ENCODE measurements at regions not wholly inside any gene's neighbourhood (a gene's known extent, or its start where the extent isn't known, plus 50 kb on each side); places are given as distances from the start of the nearest gene placed in this dataset.

- DNase-seq (ENCODE audit: low read depth) = peak; percentile 64
Observed at GRCh38 chr11:8826139-8826786, 84.7 kb upstream of the AKIP1 start.

DNA sequence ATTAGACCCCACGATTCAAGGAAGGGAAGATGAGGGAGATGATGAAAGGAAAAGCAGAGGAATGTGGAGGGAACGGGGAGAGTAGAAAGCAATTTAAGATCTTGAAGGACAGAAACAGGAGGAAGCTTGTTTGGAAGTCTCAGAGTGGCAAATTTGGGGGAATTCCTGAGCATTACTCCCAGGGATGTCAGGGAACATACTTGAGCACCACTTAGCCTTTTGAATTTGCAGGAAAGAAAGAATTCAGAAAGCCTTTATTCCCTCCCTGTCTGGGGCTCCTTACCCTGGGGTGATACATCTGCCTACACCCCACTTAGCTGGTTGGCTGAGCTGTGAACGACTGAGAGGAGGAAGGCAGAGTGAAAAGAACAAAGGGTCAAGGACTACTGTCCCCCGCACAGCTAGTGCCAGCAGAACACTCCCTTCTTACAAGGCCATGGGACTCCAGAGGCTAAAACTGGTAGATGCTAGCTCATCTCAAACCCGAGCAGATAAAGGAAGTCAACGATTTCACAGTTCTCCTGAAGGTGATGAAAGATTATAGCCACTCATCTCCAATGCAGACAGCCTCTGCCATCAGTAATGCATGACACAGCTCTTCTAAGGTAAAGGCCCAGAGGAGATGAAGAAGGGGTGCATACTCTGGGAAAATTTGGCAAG is 84.0 kb upstream of the AKIP1 start:
- no peak for DNase-seq (ENCODE audit: low read depth)

GRCh38 chr11:8828046-8828445 is 82.9 kb upstream of the AKIP1 start:
- DNase-seq (ENCODE audit: low read depth) = no peak

- DNase-seq (ENCODE audit: low read depth) = no peak
Observed at GRCh38 chr11:8828580-8829361, 82.2 kb upstream of the AKIP1 start.

DNA sequence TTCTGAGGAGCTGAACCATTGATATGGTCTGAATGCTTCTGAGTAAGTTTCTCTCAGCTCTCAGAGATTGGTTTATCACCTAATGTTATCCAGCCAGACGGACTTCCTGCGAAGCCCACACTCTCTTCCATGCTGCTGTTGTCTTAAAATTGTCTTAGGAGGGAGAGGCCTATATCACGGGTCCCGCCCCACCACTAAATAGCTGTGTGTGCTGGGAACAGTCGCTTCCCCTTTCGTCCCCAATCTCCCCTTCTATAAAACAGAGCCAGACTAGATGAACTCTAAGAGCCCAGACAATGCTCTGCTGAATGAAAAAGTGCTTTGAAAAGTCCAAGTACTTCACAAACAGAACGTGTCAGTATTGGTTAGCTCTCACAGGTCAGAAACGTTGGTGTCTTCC is 81.4 kb upstream of the AKIP1 start:
- DNase-seq (ENCODE audit: low read depth) = no peak

DNA sequence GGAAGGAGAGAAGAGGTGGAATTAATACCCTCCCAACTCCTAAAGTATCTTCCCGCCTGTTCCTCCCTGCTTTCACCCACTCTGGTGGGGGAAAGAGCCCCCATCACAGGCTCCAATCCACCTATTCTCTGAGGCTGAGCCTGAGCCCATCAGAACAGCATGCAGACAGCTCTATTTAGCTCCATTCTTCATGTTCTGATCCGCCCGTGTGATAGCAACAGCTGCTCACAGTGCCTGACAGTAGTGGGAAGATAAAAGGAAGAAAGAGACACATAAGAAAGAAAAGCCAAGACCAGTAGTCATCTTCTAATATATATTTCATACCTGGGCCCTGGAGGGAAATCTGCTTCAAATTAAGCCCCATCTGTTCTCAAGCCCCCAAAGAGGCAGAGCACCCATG is 80.3 kb upstream of the AKIP1 start:
- DNase-seq (ENCODE audit: low read depth) = no peak

DNA sequence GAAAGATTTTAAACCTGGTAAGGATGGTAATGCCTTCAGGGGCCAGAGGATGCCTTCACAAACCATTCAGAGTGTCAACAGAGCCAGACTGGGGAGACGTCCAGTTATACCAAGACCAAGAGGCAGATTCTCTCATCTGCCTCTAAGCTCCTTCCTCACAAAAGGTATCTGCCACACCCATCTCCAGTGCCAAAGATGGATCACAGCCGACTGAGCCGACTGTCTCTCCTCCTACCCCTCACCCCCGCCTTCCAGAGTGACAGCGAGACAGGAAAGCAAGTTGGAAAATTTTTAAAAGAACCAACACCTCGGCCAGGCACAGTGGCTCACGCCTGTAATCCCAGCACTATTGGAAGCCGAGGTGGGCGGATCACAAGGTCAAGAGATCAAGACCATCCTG is 79.1 kb upstream of the AKIP1 start:
- DNase-seq (ENCODE audit: low read depth) = no peak

GRCh38 chr11:8832571-8833260 is 78.3 kb upstream of the AKIP1 start:
- peak; percentile 78 for DNase-seq (ENCODE audit: low read depth)

DNA sequence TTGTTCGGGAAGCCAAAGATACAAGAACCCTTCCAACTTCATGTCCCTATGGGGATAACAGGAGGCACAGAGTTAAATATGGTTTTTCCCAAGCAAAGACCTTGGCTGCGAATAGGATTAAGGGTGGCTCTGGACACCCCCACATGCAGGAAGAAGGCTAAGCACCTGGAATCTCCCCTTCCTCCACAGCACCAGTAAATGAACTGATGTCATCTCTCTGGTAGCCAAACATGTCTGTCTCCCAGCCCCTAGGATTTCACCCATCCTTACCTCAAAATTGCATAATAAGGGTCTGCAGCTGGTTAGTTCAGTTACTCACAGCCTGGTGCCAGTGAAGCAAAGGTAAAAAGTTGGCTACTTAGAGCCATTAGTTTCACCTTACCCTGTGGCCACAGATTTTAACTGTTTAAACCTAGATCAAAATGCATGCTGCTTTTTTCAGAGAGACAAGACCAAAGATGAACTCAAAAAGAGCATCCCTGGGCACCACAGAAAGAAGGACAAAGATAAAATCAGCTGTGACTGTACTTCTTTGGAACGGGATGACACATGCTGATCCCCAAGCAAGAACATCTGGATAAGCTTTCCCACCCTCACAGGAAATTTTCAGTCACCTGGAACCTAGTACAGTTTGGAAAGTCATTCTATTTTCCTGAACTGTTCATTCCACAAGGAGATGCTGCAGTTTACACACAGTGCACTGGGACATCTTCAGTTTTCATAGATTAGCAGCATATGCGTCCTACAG is 77.2 kb upstream of the AKIP1 start:
- DNase-seq (ENCODE audit: low read depth) = no peak

DNA sequence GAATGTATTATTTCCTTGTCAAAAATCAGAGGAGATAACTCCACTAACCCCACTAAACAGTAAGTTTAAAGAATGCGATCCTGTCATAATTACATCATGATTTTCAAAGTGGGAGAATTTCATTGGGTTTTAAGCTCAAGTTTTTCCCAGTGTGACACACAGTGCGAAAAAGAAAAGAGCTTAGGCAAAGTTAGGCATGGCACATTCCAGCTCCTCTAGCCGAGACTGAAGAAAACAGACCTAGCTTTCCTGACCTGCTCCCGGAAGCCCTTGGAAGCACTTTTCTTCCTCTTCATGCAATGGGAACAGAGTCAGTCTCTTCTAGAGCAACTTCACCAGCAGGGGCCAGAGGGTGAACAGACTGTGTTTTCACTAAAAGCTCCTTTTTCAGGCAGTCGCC is 76.6 kb upstream of the AKIP1 start:
- no peak for DNase-seq (ENCODE audit: low read depth)

DNA sequence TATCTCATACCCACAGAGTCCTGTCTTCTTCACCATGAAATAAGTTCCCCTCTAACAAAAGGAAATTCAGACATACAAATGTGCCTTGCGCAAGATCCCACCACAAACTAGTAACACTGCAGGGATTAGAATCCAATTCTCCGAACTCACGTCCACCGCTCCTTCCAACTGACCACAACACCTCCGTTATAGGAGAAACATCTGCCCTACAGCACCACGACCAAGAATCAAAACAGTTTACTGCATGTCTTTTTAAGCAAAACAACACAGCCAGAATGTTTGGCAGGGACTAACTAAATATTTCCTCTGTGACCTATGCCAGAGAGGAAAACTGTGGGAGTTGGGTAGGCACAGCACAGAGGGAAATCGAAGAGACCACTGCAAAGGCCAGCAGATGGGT is 72.7 kb upstream of the AKIP1 start:
- peak; percentile 90 for DNase-seq (ENCODE audit: low read depth)

- DNase-seq (ENCODE audit: low read depth) = no peak
Observed at GRCh38 chr11:8839306-8839956, 71.6 kb upstream of the AKIP1 start.

GRCh38 chr11:8839957-8840945 is 70.7 kb upstream of the AKIP1 start:
- DNase-seq (ENCODE audit: low read depth) = no peak

GRCh38 chr11:8841899-8842298 is 69.1 kb upstream of the AKIP1 start:
- DNase-seq (ENCODE audit: low read depth) = no peak

DNA sequence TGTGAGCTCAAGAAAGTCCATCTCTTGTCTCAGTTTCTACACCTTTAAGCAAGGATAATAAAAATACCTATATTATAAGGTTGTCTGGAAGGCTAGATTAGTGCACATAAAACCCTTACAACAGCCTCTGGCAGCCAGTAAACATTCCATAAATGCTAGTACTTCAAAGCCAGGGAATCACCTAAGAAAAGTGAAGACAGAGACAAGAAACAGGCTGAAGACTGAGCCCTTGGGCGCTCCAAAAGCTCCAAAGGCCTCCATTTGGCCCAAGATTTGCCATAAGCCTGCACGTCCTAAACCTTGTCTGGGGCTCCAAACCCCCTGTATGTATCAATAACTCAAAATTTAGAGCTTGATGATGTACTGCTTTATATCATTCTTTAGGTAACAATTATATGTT is 52.2 kb upstream of the AKIP1 start:
- DNase-seq (ENCODE audit: low read depth) = no peak

Data from fibroblast of gingiva (primary cell).